ENCODE measurements at regions not wholly inside any gene's neighbourhood (a gene's known extent, or its start where the extent isn't known, plus 50 kb on each side); places are given as distances from the start of the nearest gene placed in this dataset.

DNA sequence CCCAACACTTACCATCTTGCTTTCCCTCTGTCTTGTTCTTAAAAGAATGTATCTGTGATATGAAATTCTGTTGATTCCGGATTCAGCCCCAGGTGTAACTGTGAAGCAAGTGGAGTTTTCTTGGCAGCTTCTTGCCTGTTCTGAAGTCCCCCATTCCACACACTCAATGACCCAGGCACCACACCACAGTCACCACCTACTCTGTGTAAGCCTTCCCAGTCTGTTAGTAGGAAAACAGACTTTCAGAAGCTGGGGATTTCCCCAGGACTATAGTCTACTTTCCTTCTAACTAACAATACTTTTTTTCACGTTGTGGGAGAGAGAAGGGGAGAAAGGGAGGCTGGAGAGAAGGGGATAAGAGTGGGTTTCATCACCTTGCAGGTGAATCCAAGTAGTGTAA, 299.1 kb upstream of the PROX1 start:
- H3K27ac ChIP-seq = no peak overlapping the region
- no peak for TF ChIP-seq CTCF (conservative IDR thresholded peaks at IDR 0.05)
- no peak for TF ChIP-seq ZFX (IDR thresholded peaks at IDR 0.05)

- TF ChIP-seq ZFX (IDR thresholded peaks at IDR 0.05) (no peak), CTCF (conservative IDR thresholded peaks at IDR 0.05) (no peak)
- no peak overlapping the region for H3K27ac ChIP-seq
Observed at GRCh38 chr1:213689260-213689659, 298.5 kb upstream of the PROX1 start.

GRCh38 chr1:213690341-213690917, 297.3 kb upstream of the PROX1 start:
- H3K27ac ChIP-seq = no peak overlapping the region
- TF ChIP-seq ZFX (IDR thresholded peaks at IDR 0.05) (no peak), CTCF (conservative IDR thresholded peaks at IDR 0.05) (no peak)

DNA sequence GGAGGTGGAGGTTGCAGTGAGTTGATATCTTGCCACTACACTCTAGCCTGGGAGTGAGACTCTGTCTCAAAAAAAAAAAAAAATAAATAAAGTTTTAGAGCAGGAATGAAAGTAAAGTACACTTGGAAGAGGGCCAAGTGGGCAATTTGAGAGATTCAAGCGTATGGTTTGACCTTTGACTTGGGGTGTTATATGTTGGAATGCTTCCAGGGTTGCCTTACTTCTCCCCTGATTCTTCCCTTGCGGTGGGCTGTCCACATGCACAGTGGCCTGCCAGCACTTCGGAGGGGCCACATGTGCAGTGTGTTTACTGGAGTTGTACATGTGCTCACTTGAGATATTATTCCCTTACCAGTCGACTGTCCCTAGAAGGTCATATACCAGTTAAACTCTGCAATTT, 295.5 kb upstream of the PROX1 start:
- TF ChIP-seq CTCF (conservative IDR thresholded peaks at IDR 0.05) (no peak), ZFX (IDR thresholded peaks at IDR 0.05) (no peak)
- no peak overlapping the region for H3K27ac ChIP-seq

GRCh38 chr1:213693864-213694263, 293.9 kb upstream of the PROX1 start:
- no peak overlapping the region for H3K27ac ChIP-seq
- no peak for TF ChIP-seq CTCF (conservative IDR thresholded peaks at IDR 0.05)
- TF ChIP-seq ZFX (IDR thresholded peaks at IDR 0.05) = no peak

- no peak overlapping the region for H3K27ac ChIP-seq
- TF ChIP-seq CTCF (conservative IDR thresholded peaks at IDR 0.05) (no peak), ZFX (IDR thresholded peaks at IDR 0.05) (no peak)
Observed at GRCh38 chr1:213697192-213697802, 290.5 kb upstream of the PROX1 start.

DNA sequence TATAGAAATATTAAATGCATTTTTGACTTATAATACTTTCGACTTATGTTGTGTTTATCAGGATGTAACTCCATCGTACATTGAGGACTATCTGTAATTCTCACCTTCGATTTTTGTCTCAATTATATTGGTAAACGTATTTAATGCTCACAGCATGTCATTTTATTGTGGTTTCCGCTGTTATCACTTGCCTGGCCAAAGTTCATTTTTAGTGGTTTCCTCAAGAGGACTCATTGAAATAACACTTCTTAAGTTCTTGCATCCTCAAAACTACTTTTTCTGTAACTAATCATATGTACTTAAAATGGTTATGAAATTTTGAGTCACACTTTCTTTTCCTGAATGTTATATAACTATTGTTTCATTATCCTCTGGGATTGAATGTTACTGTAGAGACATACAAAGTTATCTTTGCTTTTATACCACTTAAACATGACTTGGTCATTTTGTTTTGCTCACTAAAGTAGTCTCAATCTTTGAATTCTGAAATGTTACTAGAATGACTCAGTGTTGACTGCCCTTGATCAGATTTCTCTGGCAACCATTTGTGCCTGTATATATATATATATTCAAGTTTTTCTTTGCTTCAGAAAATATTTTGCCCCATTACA, 289.6 kb upstream of the PROX1 start:
- no peak for TF ChIP-seq CTCF (conservative IDR thresholded peaks at IDR 0.05)
- no peak for TF ChIP-seq ZFX (IDR thresholded peaks at IDR 0.05)
- H3K27ac ChIP-seq = no peak overlapping the region
